GM19240 (cell line): ENCODE measurements at regions not wholly inside any gene's neighbourhood (a gene's known extent, or its start where the extent isn't known, plus 50 kb on each side); places are given as distances from the start of the nearest gene placed in this dataset.
"Not testable (repeated sequence)": the region's sequence is repeated elsewhere in the genome, so short reads cannot be mapped to it uniquely, and the experiment has no call there.

Experiments used
- DNase-seq: peaks from one replicate; pipeline ENCODE4 v3.0.0; 2011; ENCODE audit warnings: low spot score; ENCODE audit not compliant: insufficient read length

- DNase-seq, result no peak
Measured at GRCh38 chr1:199834711-199835110, 192.8 kb upstream of the NR5A2 start.

GRCh38 chr1:199836430-199836829, 191.1 kb upstream of the NR5A2 start:
- DNase-seq, result no peak

- no peak for DNase-seq
Measured at GRCh38 chr1:199837321-199837720, 190.2 kb upstream of the NR5A2 start.

- not testable (repeated sequence) for DNase-seq
Measured at GRCh38 chr1:199839608-199840007, 187.9 kb upstream of the NR5A2 start.

- DNase-seq, result not testable (repeated sequence)
Measured at GRCh38 chr1:199843096-199843495, 184.4 kb upstream of the NR5A2 start.

- no peak for DNase-seq
Measured at GRCh38 chr1:199843861-199844260, 183.6 kb upstream of the NR5A2 start.

GRCh38 chr1:199847021-199847420, 180.5 kb upstream of the NR5A2 start:
- DNase-seq, result no peak

- no peak for DNase-seq
Measured at GRCh38 chr1:199851439-199852140, 175.9 kb upstream of the NR5A2 start.

GRCh38 chr1:199854686-199855321, 172.7 kb upstream of the NR5A2 start:
- DNase-seq, result no peak

- DNase-seq, result no peak
Measured at GRCh38 chr1:199855580-199855979, 171.9 kb upstream of the NR5A2 start.

GRCh38 chr1:199856216-199856780, 171.2 kb upstream of the NR5A2 start:
- no peak for DNase-seq

GRCh38 chr1:199857108-199857507, 170.4 kb upstream of the NR5A2 start:
- no peak for DNase-seq

- no peak for DNase-seq
Measured at GRCh38 chr1:199857516-199857915, 170.0 kb upstream of the NR5A2 start.

- no peak for DNase-seq
Measured at GRCh38 chr1:199858171-199858570, 169.3 kb upstream of the NR5A2 start.

GRCh38 chr1:199858856-199859255, 168.7 kb upstream of the NR5A2 start:
- no peak for DNase-seq

GRCh38 chr1:199859491-199859933, 168.0 kb upstream of the NR5A2 start:
- DNase-seq, result no peak

- no peak for DNase-seq
Measured at GRCh38 chr1:199861020-199861795, 166.3 kb upstream of the NR5A2 start.

GRCh38 chr1:199862047-199862446, 165.5 kb upstream of the NR5A2 start:
- no peak for DNase-seq

- no peak for DNase-seq
Measured at GRCh38 chr1:199866210-199866617, 161.3 kb upstream of the NR5A2 start.

GRCh38 chr1:199867601-199868000, 159.9 kb upstream of the NR5A2 start:
- DNase-seq, result no peak

- no peak for DNase-seq
Measured at GRCh38 chr1:199868777-199869176, 158.7 kb upstream of the NR5A2 start.

- DNase-seq, result no peak
Measured at GRCh38 chr1:199875337-199875736, 152.2 kb upstream of the NR5A2 start.
